Effector memory CD4-positive, alpha-beta T cell (primary cell): ENCODE measurements at regions not wholly inside any gene's neighbourhood (a gene's known extent, or its start where the extent isn't known, plus 50 kb on each side); places are given as distances from the start of the nearest gene placed in this dataset.

ENCODE experiments used
- DNase-seq, 3 donors: peaks; one replicate each; pipeline ENCODE4 v3.0.0-alpha.2; 2020
- H3K27ac ChIP-seq: 2 replicates; pipeline ENCODE4 v1.7.0; 2013; ENCODE audit warnings: mild to moderate bottlenecking, low read length, moderate library complexity; ENCODE audit not compliant: insufficient read depth, poor library complexity, severe bottlenecking
- H3K27me3 ChIP-seq: replicated peaks from 2 replicates; pipeline ENCODE4 v1.7.0; 2013; ENCODE audit warnings: mild to moderate bottlenecking, low read length; ENCODE audit not compliant: insufficient read depth, control insufficient read depth, poor library complexity, severe bottlenecking
- H3K36me3 ChIP-seq: 2 replicates; pipeline ENCODE4 v1.7.0; 2013; ENCODE audit warnings: mild to moderate bottlenecking, low read length, moderate library complexity; ENCODE audit not compliant: control insufficient read depth, insufficient read depth
- H3K4me1 ChIP-seq: 2 replicates; pipeline ENCODE4 v1.7.0; 2013; ENCODE audit warnings: low read length, mild to moderate bottlenecking; ENCODE audit not compliant: control insufficient read depth, insufficient read depth, poor library complexity, severe bottlenecking
- H3K4me3 ChIP-seq: 2 replicates; pipeline ENCODE4 v1.7.0; 2013; ENCODE audit warnings: low read length, low read depth, mild to moderate bottlenecking; ENCODE audit not compliant: insufficient read depth, poor library complexity, severe bottlenecking
- H3K9me3 ChIP-seq: 2 replicates; pipeline ENCODE4 v1.7.0; 2013; ENCODE audit warnings: mild to moderate bottlenecking, low read length, moderate library complexity; ENCODE audit not compliant: control insufficient read depth

- Histone ChIP-seq H3K9me3 (no peaks in the 10 kb centered on the region), H3K4me1 (no peaks in the 10 kb centered on the region), H3K27me3 (peaks cover 4% of the 10 kb centered on the region), H3K4me3 (no peak overlapping the region), H3K36me3 (no peaks in the 10 kb centered on the region), H3K27ac (no peak overlapping the region)
- no peak for DNase-seq
These were observed 72.3 kb upstream of the SNTG2 start for GRCh38 chr2:878245-878930.

DNA sequence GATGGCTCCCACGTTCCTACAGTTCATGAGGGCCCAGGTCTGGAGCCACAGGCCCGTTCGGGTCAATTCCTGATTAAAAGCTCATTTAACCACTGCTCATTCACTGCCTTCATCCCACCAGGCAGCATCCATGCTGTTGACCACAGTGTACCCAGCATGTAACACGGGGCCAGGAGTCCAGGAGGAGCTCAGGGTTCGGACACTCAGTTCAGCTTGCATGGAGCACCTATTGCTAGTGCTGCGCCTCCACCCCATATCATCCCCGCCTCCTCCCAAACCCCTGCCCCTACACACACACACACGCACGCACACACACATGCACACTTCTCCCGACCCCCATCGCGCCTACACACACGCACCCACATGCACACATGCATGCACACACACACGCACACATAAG, 72.9 kb upstream of the SNTG2 start:
- DNase-seq: no peak
- Histone ChIP-seq H3K36me3 (no peaks in the 10 kb centered on the region), H3K27me3 (peaks cover 4% of the 10 kb centered on the region), H3K27ac (no peak overlapping the region), H3K4me1 (no peaks in the 10 kb centered on the region), H3K4me3 (no peak overlapping the region), H3K9me3 (no peaks in the 10 kb centered on the region)

GRCh38 chr2:875687-876615, 74.7 kb upstream of the SNTG2 start:
- Histone ChIP-seq H3K27ac (no peak overlapping the region), H3K9me3 (no peaks in the 10 kb centered on the region), H3K4me1 (no peaks in the 10 kb centered on the region), H3K4me3 (no peak overlapping the region), H3K27me3 (peaks cover 4% of the 10 kb centered on the region), H3K36me3 (no peaks in the 10 kb centered on the region)
- DNase-seq: no peak

DNA sequence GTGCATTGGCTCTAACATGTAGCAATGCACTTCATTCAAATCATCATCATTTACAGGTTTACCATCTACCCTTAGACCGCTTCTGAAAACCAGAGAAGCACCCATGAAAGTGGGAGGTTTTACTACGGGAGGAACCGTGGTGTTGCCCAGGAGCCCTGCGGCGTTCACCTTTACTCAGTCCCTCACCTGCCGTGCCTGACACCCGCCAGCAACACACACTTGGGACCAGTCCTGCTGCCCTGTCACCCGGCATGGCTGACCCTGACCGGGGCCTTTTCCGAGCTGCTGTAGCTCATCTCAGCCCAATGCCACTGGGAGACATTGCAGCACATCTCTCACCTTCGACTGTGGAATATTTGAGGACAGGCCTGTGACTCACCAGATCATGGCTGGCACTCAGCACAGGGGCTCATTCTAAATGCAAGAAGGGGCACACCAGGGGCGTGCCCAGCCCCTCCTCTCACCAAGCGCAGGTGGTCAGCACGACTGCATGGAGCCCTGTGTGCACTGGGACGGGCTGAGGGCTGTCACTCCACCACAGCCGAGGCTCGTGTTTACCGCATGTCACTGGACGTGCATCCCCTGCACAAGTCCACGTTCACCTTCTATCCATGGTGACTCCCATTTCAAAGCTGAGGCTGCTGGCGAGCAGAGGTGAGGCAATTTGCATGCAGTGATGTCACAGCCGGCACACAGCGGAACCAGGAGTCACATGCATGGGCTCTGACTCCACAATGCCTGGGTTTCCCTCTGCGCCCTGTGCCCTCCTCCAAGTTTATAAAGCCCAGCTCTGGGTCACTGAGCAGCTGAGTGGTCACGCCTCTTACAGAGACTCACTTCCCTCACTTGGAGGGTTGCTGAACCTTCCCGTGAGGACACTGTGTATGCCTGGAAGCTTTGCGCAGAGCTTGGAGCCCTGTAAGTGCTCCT, 76.7 kb upstream of the SNTG2 start:
- no peaks in the 10 kb centered on the region for H3K4me1 ChIP-seq
- no peaks in the 10 kb centered on the region for H3K9me3 ChIP-seq
- no peak for DNase-seq
- no peak overlapping the region for H3K4me3 ChIP-seq
- H3K27me3 ChIP-seq: no peaks in the 10 kb centered on the region
- no peaks in the 10 kb centered on the region for H3K36me3 ChIP-seq
- no peak overlapping the region for H3K27ac ChIP-seq

DNA sequence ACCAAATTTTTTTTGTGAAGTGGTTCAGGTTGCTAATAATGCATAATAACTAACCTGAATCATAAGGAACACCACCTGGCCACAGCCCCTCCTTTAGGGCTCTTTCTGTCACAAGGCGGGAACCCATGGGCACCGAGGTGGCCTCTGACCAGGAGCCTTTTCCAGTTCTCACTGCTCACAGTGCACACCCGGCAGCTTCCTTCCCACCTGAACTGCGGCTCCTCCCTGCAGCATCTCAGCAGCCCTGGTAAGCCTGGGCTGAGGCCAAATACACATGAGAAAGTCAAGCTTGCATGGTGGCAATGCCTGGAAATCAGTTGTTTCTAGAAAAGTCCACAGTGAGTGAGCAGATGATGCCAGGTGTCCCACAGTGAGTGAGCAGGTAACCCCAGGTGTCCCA, 77.6 kb upstream of the SNTG2 start:
- no peak overlapping the region for H3K27ac ChIP-seq
- no peak overlapping the region for H3K4me3 ChIP-seq
- no peak for DNase-seq
- no peaks in the 10 kb centered on the region for H3K27me3 ChIP-seq
- no peaks in the 10 kb centered on the region for H3K36me3 ChIP-seq
- no peaks in the 10 kb centered on the region for H3K4me1 ChIP-seq
- H3K9me3 ChIP-seq: no peaks in the 10 kb centered on the region

DNA sequence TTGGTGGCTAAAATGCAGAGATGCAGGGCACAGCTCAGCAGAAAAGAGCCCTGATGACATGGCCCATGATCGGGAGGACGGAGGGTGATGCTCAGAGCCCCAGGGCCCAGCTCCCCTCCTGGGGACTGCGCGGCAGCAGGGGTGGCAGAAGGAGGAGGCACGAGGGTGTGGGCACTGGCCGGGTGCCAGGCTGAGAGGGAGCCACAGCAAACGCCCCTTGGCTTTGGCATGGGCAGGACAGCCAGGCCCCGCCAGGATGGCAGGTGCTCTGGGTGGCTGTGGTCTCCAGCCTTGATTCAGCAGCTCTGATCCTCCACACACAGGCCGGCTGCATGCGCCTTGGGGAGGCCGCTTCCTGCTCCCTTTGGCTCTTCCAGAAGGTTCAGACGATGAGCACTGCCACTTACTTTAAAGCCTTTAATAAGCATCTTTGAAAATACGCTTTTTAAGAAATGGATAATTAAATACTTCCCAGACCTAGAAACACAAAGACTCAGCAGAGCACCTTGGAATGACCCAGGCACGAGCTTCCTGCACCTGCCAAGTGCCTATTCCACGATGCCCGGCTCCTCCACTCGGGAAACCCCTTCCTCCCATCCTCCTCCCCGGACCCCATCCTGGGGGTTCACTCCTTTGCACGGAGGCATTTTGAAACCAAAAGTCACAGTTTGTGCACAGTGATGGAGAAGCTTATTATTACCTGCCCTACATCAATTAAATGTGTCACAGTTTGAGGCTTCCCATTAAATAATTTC, 78.5 kb upstream of the SNTG2 start:
- no peak for DNase-seq
- no peaks in the 10 kb centered on the region for H3K27me3 ChIP-seq
- H3K9me3 ChIP-seq: no peaks in the 10 kb centered on the region
- H3K4me3 ChIP-seq: no peak overlapping the region
- no peak overlapping the region for H3K27ac ChIP-seq
- H3K36me3 ChIP-seq: no peaks in the 10 kb centered on the region
- H3K4me1 ChIP-seq: no peaks in the 10 kb centered on the region

DNA sequence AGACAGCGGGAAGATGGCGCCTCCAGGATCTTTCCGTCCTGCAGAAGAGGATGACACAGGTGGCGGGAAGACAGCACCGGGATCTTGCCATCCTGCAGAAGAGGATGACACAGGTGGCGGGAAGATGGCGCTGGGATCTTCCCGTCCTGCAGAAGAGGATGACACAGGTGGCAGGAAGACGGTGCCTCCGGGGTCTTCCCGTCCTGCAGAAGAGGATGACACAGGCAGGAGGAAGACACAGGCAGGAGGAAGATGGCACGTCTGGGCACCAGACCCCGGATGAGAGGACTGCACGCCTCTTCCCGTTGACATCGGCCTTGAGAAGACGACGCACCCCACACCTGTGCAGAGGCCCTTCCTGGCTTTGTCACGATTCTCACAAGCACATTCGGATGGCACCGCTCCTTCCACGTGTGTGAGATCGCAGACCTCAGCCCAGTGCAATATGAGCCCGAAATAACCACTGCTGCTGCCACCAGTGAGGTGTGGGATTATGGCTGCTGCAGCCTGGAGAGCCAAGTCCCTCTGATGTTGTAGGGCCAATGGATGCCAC, 79.4 kb upstream of the SNTG2 start:
- DNase-seq: no peak
- H3K4me3 ChIP-seq: no peak overlapping the region

DNA sequence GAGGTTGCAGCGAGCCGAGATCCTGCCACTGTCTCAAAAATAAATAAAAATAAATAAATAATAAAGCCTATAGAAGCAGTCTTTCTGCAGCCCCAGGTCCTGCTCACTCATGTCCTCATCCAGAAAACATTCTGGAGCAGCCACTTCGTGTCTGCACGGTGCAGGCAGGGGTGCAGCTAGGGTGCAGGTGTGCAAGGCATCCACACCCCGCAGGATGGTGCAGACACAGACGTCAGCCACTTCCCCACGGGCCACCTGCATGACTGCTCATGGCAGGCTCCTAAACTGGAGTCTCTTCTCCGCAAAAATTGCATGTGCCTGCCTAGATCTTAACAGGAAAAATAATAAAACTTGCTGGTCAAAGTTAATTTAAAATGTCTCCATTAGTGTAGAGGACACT, 80.2 kb upstream of the SNTG2 start:
- Histone ChIP-seq H3K4me1 (no peaks in the 10 kb centered on the region), H3K27ac (no peak overlapping the region), H3K27me3 (no peaks in the 10 kb centered on the region), H3K36me3 (no peaks in the 10 kb centered on the region), H3K4me3 (no peak overlapping the region), H3K9me3 (no peaks in the 10 kb centered on the region)
- no peak for DNase-seq

More for the DNA sequence above, 79.4 kb upstream of the SNTG2 start:
- H3K27me3 ChIP-seq: no peaks in the 10 kb centered on the region
- H3K4me1 ChIP-seq: no peaks in the 10 kb centered on the region
- H3K36me3 ChIP-seq: no peaks in the 10 kb centered on the region
- H3K27ac ChIP-seq: no peak overlapping the region
- H3K9me3 ChIP-seq: no peaks in the 10 kb centered on the region

DNA sequence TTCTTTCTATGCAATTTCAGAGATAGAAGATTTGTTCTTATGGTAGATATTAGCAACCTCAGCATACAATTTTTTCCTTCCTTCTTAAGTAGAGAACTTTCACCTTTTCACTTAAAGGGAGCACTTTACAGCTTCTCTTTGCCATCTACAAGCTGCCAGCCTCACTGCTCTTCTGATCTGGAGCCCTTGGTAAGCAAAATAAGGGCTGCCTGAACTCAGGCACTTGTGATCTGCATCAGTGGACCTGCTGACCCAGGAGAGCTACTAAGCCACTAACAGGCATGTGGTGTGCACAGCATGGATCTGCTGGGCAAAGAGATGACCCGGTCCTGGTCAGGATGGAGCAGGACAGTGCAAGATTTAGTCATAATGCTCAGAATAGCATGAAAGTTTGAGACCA, 80.8 kb upstream of the SNTG2 start:
- Histone ChIP-seq H3K27ac (no peak overlapping the region), H3K9me3 (no peaks in the 10 kb centered on the region), H3K36me3 (no peaks in the 10 kb centered on the region), H3K27me3 (no peaks in the 10 kb centered on the region), H3K4me3 (no peak overlapping the region), H3K4me1 (no peaks in the 10 kb centered on the region)
- DNase-seq: no peak
